GM19351 (cell line): ENCODE measurements at regions not wholly inside any gene's neighbourhood (a gene's known extent, or its start where the extent isn't known, plus 50 kb on each side); places are given as distances from the start of the nearest gene placed in this dataset.
A peak's percentile ranks its signal among the peaks of the same experiment; 100 is the strongest.
"Not testable (repeated sequence)": the region's sequence is repeated elsewhere in the genome, so short reads cannot be mapped to it uniquely, and the experiment has no call there.

Experiments used
- ATAC-seq: cut with Tn5 transposase; IDR thresholded peaks from one replicate; pipeline ENCODE4 v1.9.1; 2021; ENCODE audit warnings: mild to moderate bottlenecking, moderate library complexity; ENCODE audit not compliant: unreplicated experiment

DNA sequence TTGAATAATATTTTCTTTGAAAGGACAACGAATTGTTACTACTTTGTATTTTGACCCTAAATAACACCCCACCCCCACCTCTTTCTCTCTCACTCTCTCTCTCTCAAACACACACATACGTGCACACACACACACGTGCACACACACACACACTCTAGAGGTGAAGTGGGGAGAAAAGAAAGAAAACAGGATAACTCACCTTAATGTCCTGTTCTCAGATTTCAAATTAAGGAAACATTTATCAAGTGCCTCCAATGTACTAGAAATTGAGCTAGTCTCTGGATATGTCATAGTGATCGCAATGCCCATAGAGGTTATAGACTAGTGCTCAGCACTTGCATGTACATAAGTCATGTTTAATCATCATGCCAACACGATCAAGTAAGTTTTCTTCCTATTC, 1483.6 kb upstream of the SEL1L start:
- ATAC-seq: no peak

GRCh38 chr14:83019744-83020414, 1486.2 kb upstream of the SEL1L start:
- no peak for ATAC-seq

DNA sequence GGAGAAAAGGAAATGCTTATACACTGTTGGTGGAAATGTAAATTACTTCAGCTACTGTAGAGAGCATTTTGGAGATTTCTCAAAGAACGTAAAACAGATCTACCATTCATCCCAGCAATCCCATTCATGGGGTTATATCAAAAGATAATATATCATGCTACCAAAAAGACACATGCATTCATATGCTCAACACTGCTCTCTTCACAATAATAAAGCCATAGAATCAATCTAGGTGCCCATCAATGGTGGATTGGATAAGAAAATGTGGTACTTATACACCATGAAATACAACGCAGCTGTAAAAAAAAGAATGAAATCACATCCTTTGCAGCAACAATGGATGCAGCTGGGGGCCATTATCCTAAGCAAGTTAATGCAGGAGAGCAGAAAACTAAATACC, 1487.7 kb upstream of the SEL1L start:
- no peak for ATAC-seq

- no peak for ATAC-seq
Measured at GRCh38 chr14:83023369-83023768, 1489.7 kb upstream of the SEL1L start.

DNA sequence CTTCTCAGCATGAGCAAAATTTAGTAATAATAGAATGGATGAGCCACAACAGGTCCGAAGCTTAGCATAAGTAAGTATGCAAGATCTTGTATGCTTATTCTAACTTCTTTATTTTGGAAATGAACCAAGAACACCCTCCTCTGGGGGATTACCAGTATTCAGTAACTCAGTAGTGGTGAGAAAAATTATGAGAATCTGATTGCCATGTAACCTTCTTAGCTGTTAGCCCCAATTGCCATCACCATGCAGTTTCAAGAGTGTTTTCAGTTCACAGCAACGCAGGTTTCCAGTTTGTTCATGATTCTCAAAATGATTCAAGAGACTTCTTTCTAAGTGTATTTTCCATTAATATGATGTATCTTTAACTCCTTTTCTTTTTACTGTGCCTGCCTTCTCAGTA, 1507.6 kb upstream of the SEL1L start:
- ATAC-seq: no peak

GRCh38 chr14:83042858-83043257, 1509.2 kb upstream of the SEL1L start:
- ATAC-seq: no peak

DNA sequence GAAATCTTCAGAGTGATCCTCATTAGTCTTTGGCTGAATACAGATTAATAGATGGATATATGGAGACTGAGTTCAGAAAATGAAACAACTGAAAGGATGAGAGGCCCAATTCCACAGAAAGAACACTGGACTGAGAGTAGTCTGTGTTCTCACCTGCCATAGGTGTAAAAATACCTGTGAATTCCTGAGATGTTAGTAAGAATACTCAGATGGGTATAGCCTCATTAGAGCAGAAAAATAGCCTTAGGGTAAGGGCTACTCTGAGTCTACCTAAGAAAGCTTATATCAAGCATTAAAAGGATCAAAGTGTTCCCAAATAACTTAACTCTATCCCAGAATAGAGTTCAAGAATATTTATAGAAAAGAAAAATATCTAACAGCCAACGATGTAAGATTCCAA, 1510.3 kb upstream of the SEL1L start:
- no peak for ATAC-seq

DNA sequence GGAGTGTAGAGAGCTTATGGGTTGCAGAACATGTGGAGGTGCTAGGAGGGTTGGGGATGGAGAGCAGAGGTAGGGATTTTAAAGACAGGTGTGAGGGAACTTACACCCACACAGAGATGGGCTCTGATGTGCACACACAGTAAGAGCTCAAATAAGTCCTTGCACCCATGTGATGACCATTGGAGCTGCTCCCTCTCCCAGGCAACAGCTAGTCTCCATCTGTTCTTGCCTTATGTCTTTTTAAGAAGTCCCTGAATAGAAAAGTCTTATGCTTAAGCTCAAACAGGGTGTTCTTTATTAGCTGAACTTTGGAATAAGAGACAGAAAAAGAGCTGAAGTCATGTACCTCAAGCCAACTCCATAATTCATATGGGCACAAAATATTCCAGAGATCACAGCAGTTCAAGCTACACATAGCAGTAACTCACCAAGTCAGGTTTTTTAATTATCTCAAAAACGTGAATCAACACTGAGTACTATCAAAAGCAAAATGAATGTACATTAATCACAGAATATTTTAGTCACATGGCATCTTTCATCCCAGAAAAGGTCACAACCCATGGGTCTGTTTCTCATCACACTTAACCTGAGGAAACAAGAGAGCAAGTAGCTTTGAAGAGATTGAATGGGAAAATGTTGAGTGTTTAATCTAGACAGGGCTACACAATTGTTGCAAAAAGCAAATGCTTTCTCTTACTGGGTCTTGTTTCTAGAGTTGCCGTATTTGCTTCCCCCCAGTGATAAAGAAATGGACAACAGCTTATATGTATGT, 1513.6 kb upstream of the SEL1L start:
- no peak for ATAC-seq

DNA sequence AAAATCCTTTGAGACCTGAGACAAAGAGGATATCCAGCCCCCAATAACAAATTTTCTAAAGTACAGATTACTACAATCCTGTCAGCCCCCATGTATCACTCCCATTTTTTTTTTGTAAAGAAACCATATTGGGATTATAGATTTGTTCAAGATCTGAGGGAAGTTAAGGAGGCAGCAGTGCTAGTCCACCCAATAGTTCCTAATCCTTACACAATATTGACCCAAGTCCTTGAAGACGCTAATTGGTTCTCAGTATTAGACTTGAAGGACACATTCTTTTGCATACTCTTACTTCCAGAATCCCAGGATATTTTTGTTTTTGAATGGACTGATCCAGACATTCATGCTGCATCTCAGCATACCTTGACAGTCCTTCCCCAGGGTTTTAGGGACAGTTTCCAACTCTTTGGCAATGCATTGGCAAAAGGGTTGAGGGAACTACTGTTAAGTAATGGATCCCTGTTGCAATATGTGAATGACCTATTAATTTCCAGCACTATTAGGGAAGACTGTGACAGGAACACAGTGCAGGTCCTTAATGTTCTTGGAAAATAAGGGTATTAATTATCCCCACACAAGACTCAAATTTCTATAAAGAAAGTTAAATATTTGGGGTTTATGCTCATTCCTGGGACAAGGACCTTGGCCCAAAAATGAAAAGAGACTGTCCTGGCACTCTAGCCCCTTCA, 1519.5 kb upstream of the SEL1L start:
- ATAC-seq: no peak

GRCh38 chr14:83058068-83058467, 1524.4 kb upstream of the SEL1L start:
- no peak for ATAC-seq

DNA sequence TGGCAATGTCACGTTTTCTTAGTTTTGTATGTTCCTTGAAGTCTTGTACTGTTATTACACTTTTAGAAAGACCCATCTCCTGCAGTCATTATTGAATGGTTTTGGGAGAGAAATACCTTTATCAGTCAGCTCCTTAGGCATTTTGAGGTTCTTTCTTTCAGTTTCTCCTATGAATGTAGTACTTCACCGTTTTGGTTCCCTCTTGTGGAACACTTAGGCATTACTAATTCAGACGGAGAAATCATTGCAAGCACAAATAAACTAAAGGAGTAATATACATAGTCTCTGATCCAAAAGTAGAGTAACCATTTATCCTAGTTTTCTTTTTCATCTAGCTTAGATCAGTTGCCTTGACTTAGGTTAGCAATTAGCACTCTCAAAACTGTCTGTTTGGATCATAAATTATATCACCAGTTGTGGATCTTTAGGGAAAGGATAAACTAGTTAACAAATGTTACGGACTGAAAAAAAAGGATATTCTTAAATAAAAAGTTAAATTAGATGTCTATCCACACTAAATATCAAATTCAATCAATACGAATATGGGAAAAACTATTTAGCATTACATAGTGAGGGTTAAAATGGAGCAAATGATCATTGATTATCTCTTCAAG, 1538.3 kb upstream of the SEL1L start:
- ATAC-seq: peak; percentile 54

DNA sequence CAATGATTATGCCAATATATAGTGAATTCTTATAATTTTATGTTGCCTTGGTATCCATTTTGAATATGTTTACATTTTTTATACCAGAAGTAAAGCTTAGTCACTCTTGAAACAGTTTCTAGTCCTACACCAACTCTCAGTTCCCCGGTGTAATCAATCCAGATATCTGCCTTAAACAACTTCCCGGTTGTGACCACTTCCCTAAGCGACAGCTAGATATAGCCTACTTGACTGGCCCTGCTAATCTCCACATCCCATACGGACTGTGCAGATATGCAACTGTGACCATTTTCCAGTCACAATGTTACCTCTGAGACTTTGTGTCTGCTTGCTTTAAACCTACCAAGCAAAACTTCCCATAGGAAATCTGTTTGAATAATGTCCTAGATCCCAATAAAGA, 1551.5 kb upstream of the SEL1L start:
- ATAC-seq: no peak

DNA sequence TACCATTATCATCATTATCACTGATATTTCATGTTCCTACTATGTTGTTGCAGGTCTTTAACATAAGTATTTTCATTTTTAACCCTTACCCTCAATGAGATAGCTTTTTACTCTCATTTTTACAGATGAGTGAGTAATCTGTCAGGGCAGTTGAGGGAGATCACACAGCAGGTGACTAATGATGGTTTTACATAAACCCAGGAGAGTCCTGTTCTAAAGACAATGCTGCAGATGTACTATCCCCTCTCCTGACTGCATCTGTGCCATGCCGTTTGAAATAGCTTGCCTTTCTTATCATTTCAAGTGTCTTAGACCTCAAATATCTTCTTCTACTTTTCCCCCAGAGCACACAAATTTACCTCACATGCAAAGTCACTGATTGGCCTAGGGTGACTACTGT, 1552.1 kb upstream of the SEL1L start:
- ATAC-seq: no peak

DNA sequence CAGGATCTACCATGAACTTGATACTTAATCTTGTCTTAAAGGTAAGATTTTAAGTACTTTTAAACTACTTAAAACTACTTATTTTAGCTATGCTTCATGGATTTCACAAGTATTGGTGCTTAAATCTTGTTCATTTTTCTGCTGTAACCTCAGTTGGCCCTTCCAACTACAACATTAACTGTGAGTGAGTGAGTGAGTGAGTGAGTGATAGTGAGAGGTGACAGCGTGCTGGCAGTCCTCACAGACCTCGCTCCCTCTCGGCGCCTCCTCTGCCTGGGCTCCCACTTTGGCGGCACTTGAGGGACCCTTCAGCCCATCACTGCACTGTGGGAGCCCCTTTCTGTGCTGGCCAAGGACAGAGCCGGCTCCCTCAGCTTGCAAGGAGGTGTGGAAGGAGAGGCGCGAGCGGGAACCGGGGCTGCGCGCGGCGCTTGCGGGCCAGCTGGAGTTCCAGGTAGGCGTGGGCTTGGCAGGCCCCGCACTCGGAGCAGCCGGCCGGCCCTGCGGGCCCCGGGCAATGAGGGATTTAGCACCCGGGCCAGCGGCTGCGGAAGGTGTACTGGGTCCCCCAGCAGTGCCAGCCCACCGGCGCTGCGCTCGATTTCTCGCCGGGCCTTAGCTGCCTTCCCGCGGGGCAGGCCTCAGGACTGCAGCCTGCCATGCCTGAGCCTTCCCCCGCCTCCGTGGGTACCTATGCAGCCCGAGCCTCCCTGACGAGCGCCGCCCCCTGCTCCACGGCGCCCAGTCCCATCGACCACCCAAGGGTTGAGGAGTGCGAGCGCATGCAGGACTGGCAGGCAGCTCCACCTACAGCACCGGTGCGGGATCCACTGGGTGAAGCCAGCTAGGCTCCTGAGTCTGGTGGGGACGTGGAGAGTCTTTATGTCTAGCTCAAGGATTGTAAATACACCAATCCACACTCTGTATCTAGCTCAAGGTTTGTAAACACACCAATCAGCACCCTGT, 1558.6 kb upstream of the SEL1L start:
- not testable (repeated sequence) for ATAC-seq

GRCh38 chr14:83096092-83096491, 1562.4 kb upstream of the SEL1L start:
- no peak for ATAC-seq

DNA sequence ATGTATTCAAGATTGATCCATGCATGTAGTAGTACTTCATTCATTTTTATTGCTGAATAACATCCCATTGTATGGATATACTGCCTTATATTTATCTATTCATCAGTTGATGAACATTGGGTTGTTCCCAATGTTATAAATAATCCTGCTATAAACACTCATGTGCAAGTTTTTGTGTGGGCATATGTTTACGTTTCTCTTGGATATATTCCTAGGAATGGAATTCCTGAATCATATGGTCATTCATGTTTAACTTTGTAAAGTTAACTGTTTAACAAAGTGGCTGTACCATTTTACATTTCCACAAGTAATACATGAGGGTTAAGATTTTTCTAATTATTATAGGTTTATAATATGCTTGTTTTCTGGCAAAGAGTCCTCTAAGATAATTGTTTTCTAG, 1568.2 kb upstream of the SEL1L start:
- ATAC-seq: no peak

DNA sequence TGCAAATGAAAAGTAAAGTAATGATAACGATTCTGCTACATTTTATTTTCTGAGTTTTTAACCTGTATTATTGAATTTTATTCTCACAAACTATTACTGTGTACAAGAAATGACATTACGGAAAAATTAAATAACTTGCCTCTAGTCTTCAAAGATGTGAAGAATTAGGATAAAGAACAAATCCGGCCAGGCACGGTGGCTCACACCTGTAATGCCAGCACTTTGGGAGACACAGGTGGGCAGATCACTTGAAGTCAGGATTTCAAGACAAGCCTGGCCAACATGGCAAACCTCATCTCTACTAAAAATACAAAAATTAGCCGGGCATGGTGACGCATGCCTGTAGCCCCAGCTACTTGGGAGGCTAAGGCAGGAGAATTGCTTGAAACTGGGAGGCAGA, 1584.4 kb upstream of the SEL1L start:
- ATAC-seq: no peak

DNA sequence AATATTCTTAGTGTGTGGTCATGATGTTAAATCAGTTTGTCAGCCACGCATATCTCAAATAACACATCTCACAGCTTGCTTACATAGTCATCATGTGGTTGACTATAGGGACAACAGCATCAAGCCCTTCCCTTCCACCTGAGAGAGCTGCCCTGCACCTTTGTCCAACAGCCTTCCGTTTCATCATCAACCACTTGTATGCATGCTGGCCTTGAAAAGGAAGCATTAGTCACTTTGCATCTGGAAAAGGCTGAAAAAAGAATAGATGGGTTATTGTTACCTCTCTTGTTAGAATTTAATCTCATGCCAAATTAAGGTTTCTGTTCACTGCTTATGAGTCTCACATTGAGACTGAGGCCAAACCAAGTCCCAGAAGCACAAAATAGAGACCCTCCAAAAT, 1586.5 kb upstream of the SEL1L start:
- no peak for ATAC-seq

DNA sequence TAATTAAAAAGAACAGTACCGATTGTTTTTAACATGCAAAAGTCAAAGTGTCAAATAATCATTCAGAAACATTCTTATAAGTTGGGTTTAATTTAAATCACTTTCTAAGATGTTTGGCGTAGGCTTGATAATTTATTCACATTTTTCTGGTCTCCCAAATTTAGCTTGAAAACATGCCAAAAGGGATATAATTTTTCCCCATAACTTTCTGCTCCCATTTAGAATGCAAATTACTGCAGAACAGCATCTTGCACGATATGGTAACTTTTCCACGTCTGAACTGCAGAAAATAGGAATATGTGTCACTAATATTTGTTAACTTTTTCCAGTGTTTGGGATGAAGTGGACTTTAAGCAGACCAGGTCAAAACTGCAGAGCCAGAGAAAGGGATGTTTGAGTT, 1592.4 kb upstream of the SEL1L start:
- no peak for ATAC-seq

DNA sequence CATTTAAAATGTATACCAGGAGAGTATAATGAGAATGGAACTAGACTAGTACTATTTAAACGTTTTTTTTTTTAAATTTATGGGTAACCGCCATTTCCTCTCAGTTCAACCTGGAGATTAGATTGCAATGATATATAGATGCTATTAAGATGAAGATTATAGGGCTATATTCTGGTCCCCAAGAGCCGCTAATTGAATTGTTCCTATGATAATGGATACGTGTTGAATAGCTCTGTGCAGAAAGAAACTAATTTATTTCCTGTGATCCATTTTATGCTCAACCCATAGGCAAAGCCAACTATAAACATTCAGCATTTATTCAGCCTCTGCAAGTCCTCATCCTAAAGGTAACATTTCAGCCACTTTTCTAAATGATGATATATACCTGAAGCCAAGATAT, 1595.1 kb upstream of the SEL1L start:
- ATAC-seq: no peak

DNA sequence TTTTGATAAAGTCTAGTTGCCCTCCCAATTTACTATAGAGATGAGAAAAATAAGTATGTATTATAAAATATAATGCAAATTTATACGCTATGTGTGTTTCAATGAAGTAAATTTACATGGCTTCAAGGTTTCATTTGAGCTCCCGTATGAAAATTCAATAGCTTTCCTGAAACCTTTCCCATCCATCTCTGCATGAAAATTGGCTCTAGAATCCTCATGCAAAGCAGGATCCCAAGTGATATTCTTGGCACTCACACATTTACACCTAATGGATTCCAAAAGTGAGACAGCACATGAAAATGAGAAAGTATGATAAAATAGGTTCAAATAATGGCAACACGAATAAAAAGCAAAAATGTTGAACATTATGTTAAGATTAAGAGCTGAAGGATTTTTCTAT, 1595.8 kb upstream of the SEL1L start:
- no peak for ATAC-seq
